ENCODE measurements at regions not wholly inside any gene's neighbourhood (a gene's known extent, or its start where the extent isn't known, plus 50 kb on each side); places are given as distances from the start of the nearest gene placed in this dataset.

- Histone ChIP-seq H3K36me3 (no peaks in the 10 kb centered on the region), H3K27me3 (no peaks in the 10 kb centered on the region), H3K27ac (no peak overlapping the region), H3K4me1 (peaks cover 0 to 14% (median 0%) of the 10 kb centered on the region in 3 donors), H3K4me3 (no peak overlapping the region), H3K9me3 (no peaks in the 10 kb centered on the region)
- TF ChIP-seq POLR2A (IDR thresholded peaks at IDR 0.05): no peak
- TF ChIP-seq CTCF (IDR thresholded peaks at IDR 0.05): no peak
- 82 to 93% methylated on average over 2 of the region's 2 CpGs for WGBS, 2 donors
- intact Hi-C loops (cut with DNase I): no loop called here
- no peak for DNase-seq
Observed at GRCh38 chr3:152930516-152930915, 95.6 kb downstream of the P2RY1 start.

GRCh38 chr3:152937234-152937633 is 102.3 kb downstream of the P2RY1 start:
- H3K4me3 ChIP-seq: no peak overlapping the region
- DNase-seq: no peak

GRCh38 chr3:152938974-152939636 is 104.2 kb downstream of the P2RY1 start:
- WGBS, 2 donors: 85 to 89% methylated on average over 1 of the region's 1 CpG
- intact Hi-C loops (cut with DNase I): no loop called here

More at GRCh38 chr3:152937234-152937633, 102.3 kb downstream of the P2RY1 start:
- Histone ChIP-seq H3K27me3 (no peaks in the 10 kb centered on the region), H3K9me3 (no peaks in the 10 kb centered on the region), H3K36me3 (no peaks in the 10 kb centered on the region), H3K27ac (no peak overlapping the region), H3K4me1 (peaks cover 0 to 27% (median 7%) of the 10 kb centered on the region in 3 donors)
- 73 to 79% methylated on average over 2 of the region's 2 CpGs for WGBS, 2 donors
- TF ChIP-seq POLR2A (IDR thresholded peaks at IDR 0.05) (no peak), CTCF (IDR thresholded peaks at IDR 0.05) (no peak)
- intact Hi-C loops (cut with DNase I): no loop called here

GRCh38 chr3:152941859-152942258 is 106.9 kb downstream of the P2RY1 start:
- Histone ChIP-seq H3K4me3 (no peak overlapping the region), H3K4me1 (peaks cover 7 to 44% (median 17%) of the 10 kb centered on the region in 3 donors), H3K27me3 (no peaks in the 10 kb centered on the region), H3K36me3 (no peaks in the 10 kb centered on the region), H3K27ac (peak overlapping the region; percentile 66 to 86 (median 75)), H3K9me3 (no peaks in the 10 kb centered on the region)
- no peak for DNase-seq
- WGBS, 2 donors: 33 to 57% methylated on average over 3 of the region's 3 CpGs
- intact Hi-C loops (cut with DNase I): no loop called here
- TF ChIP-seq POLR2A (IDR thresholded peaks at IDR 0.05) (no peak), CTCF (IDR thresholded peaks at IDR 0.05) (no peak)

More at GRCh38 chr3:152938974-152939636, 104.2 kb downstream of the P2RY1 start:
- H3K9me3 ChIP-seq: no peaks in the 10 kb centered on the region
- peaks cover 6 to 39% (median 17%) of the 10 kb centered on the region in 3 donors for H3K4me1 ChIP-seq
- H3K27ac ChIP-seq: no peak overlapping the region
- H3K36me3 ChIP-seq: no peaks in the 10 kb centered on the region
- DNase-seq: no peak
- H3K27me3 ChIP-seq: no peaks in the 10 kb centered on the region
- no peak for TF ChIP-seq CTCF (IDR thresholded peaks at IDR 0.05)
- no peak for TF ChIP-seq POLR2A (IDR thresholded peaks at IDR 0.05)
- no peak overlapping the region for H3K4me3 ChIP-seq

- WGBS, 2 donors: 35 to 39% methylated on average over 3 of the region's 3 CpGs
- Histone ChIP-seq H3K4me3 (no peak overlapping the region), H3K4me1 (peaks cover 7 to 44% (median 17%) of the 10 kb centered on the region in 3 donors), H3K36me3 (no peaks in the 10 kb centered on the region), H3K9me3 (no peaks in the 10 kb centered on the region), H3K27me3 (no peaks in the 10 kb centered on the region), H3K27ac (peak overlapping the region; percentile 66 to 86 (median 75))
- no peak for DNase-seq
- intact Hi-C loops (cut with DNase I): no loop called here
- TF ChIP-seq POLR2A (IDR thresholded peaks at IDR 0.05) (no peak), CTCF (IDR thresholded peaks at IDR 0.05) (no peak)
Observed at GRCh38 chr3:152942366-152942765, 107.4 kb downstream of the P2RY1 start.
